GM12878 (cell line): ENCODE measurements at regions not wholly inside any gene's neighbourhood (a gene's known extent, or its start where the extent isn't known, plus 50 kb on each side); places are given as distances from the start of the nearest gene placed in this dataset.

ENCODE experiments used
- CBFB ChIP-seq: IDR thresholded peaks from 2 replicates; pipeline ENCODE4 v1.6.1; 2016; ENCODE audit warnings: antibody characterized with exemption, low read depth
- CBX3 ChIP-seq: fragments of 200-600 bp; sonication (generic); IDR thresholded peaks from 2 replicates; pipeline ENCODE4 v1.6.1; 2016; ENCODE audit warnings: low read depth, borderline replicate concordance
- RAD21 ChIP-seq: IDR thresholded peaks from 2 replicates; pipeline ENCODE4 v1.6.1; 2011; ENCODE audit warnings: mild to moderate bottlenecking, low read depth, low read length, moderate library complexity; ENCODE audit not compliant: insufficient read depth
- RFX5 ChIP-seq: IDR thresholded peaks from 2 replicates; pipeline ENCODE4 v1.6.1; 2011; ENCODE audit warnings: low read depth, low read length, improper control_type of control experiment
- SMAD1 ChIP-seq: fragments of 450-650 bp; IDR thresholded peaks from 2 replicates; pipeline ENCODE4 v1.6.1; 2018; ENCODE audit warnings: mild to moderate bottlenecking, low read depth; ENCODE audit not compliant: partially characterized antibody
- TF ChIP-seq, protein P1 (sequence below): IDR thresholded peaks from 2 replicates; pipeline ENCODE4 v1.6.1; 2011; ENCODE audit warnings: low read depth, low read length, improper control_type of control experiment, borderline replicate concordance
- TF ChIP-seq, protein P2 (sequence below): fragments of 450-650 bp; formaldehyde crosslinking; IDR thresholded peaks from 2 replicates; pipeline ENCODE4 v1.5.0; 2022; ENCODE audit warnings: mild to moderate bottlenecking, missing genetic modification characterization
- TF ChIP-seq, protein P3 (sequence below): fragments of 150-350 bp; IDR thresholded peaks from 2 replicates; pipeline ENCODE4 v1.6.1; 2016; ENCODE audit warnings: low read depth, low read length
- TF ChIP-seq, protein P4 (sequence below), 3 experiments: IDR thresholded peaks in 2 of 3; conservative IDR thresholded peaks in 1 of 3; 2 replicates each; pipeline ENCODE4 v1.5.1; 2011; ENCODE audit warnings: low read depth in 3 of 3, low read length in 3 of 3, mild to moderate bottlenecking in 3 of 3, control low read depth in 2 of 3, moderate library complexity in 2 of 3, inconsistent platforms in 1 of 3, mixed read lengths in 1 of 3; ENCODE audit not compliant: control insufficient read depth in 2 of 3, insufficient read depth in 1 of 3; ENCODE audit errors: extremely low read depth in 1 of 3

DNA sequence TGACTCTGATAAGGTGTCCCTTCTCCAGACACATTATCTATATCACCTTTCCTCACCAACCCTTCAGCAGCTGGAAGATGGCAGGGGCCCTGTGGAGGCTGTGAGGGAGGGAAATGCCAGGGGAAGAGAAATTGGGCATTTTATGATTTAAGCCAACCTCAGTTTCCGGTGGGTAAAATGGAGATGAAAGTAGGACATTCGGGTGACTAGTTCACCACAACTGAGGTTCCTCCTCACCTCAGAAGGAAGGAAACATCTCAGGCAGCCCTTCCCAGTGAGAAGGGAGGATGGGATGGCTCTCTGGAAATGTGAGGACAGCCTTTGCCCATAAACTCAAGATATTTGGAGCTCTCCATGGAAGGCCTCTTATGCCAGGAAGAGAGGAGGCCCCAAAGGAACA is 251.5 kb downstream of the MID1IP1 start:
- TF ChIP-seq, protein P1, sequence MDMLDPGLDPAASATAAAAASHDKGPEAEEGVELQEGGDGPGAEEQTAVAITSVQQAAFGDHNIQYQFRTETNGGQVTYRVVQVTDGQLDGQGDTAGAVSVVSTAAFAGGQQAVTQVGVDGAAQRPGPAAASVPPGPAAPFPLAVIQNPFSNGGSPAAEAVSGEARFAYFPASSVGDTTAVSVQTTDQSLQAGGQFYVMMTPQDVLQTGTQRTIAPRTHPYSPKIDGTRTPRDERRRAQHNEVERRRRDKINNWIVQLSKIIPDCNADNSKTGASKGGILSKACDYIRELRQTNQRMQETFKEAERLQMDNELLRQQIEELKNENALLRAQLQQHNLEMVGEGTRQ = no peak
- TF ChIP-seq RAD21 (no peak), CBFB (no peak), SMAD1 (no peak), RFX5 (no peak), CBX3 (no peak)
- TF ChIP-seq, protein P2, sequence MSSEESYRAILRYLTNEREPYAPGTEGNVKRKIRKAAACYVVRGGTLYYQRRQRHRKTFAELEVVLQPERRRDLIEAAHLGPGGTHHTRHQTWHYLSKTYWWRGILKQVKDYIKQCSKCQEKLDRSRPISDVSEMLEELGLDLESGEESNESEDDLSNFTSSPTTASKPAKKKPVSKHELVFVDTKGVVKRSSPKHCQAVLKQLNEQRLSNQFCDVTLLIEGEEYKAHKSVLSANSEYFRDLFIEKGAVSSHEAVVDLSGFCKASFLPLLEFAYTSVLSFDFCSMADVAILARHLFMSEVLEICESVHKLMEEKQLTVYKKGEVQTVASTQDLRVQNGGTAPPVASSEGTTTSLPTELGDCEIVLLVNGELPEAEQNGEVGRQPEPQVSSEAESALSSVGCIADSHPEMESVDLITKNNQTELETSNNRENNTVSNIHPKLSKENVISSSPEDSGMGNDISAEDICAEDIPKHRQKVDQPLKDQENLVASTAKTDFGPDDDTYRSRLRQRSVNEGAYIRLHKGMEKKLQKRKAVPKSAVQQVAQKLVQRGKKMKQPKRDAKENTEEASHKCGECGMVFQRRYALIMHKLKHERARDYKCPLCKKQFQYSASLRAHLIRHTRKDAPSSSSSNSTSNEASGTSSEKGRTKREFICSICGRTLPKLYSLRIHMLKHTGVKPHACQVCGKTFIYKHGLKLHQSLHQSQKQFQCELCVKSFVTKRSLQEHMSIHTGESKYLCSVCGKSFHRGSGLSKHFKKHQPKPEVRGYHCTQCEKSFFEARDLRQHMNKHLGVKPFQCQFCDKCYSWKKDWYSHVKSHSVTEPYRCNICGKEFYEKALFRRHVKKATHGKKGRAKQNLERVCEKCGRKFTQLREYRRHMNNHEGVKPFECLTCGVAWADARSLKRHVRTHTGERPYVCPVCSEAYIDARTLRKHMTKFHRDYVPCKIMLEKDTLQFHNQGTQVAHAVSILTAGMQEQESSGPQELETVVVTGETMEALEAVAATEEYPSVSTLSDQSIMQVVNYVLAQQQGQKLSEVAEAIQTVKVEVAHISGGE = no peak
- TF ChIP-seq, protein P3, sequence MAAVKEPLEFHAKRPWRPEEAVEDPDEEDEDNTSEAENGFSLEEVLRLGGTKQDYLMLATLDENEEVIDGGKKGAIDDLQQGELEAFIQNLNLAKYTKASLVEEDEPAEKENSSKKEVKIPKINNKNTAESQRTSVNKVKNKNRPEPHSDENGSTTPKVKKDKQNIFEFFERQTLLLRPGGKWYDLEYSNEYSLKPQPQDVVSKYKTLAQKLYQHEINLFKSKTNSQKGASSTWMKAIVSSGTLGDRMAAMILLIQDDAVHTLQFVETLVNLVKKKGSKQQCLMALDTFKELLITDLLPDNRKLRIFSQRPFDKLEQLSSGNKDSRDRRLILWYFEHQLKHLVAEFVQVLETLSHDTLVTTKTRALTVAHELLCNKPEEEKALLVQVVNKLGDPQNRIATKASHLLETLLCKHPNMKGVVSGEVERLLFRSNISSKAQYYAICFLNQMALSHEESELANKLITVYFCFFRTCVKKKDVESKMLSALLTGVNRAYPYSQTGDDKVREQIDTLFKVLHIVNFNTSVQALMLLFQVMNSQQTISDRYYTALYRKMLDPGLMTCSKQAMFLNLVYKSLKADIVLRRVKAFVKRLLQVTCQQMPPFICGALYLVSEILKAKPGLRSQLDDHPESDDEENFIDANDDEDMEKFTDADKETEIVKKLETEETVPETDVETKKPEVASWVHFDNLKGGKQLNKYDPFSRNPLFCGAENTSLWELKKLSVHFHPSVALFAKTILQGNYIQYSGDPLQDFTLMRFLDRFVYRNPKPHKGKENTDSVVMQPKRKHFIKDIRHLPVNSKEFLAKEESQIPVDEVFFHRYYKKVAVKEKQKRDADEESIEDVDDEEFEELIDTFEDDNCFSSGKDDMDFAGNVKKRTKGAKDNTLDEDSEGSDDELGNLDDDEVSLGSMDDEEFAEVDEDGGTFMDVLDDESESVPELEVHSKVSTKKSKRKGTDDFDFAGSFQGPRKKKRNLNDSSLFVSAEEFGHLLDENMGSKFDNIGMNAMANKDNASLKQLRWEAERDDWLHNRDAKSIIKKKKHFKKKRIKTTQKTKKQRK = no peak
- TF ChIP-seq, protein P4, sequence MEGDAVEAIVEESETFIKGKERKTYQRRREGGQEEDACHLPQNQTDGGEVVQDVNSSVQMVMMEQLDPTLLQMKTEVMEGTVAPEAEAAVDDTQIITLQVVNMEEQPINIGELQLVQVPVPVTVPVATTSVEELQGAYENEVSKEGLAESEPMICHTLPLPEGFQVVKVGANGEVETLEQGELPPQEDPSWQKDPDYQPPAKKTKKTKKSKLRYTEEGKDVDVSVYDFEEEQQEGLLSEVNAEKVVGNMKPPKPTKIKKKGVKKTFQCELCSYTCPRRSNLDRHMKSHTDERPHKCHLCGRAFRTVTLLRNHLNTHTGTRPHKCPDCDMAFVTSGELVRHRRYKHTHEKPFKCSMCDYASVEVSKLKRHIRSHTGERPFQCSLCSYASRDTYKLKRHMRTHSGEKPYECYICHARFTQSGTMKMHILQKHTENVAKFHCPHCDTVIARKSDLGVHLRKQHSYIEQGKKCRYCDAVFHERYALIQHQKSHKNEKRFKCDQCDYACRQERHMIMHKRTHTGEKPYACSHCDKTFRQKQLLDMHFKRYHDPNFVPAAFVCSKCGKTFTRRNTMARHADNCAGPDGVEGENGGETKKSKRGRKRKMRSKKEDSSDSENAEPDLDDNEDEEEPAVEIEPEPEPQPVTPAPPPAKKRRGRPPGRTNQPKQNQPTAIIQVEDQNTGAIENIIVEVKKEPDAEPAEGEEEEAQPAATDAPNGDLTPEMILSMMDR (IDR thresholded peaks at IDR 0.05 in 2 of 3, conservative IDR thresholded peaks at IDR 0.05 in 1 of 3; ENCODE audit: control insufficient read depth in 2 of 3, extremely low read depth in 1 of 3, insufficient read depth in 1 of 3, low read depth in 3 of 3, low read length in 3 of 3) = no peak
